Left lung (tissue), 4 donors: ENCODE measurements at regions not wholly inside any gene's neighbourhood (a gene's known extent, or its start where the extent isn't known, plus 50 kb on each side); places are given as distances from the start of the nearest gene placed in this dataset.

Source experiments
- ATAC-seq: fragments of 200-7000 bp; cut with Tn5 transposase; one replicate; pipeline ENCODE4 v1.9.1; 2020; ENCODE audit warnings: moderate library complexity
- DNase-seq, 4 donors: peaks; one replicate each; pipeline ENCODE4 v3.0.0-alpha.2; 2013 to 2020
- H3K27ac ChIP-seq, 2 donors: fragments of 200-600 bp; sonication (generic) in 1 of 2; one replicate each; pipeline versions ENCODE4 v1.5.0 to v1.8.0; 2020 to 2021
- H3K27me3 ChIP-seq, 2 donors: fragments of 200-600 bp; sonication (generic) in 1 of 2; one replicate each; pipeline versions ENCODE4 v1.5.0 to v1.8.0; 2020 to 2021
- H3K36me3 ChIP-seq, 2 donors: fragments of 200-600 bp; sonication (generic) in 1 of 2; one replicate each; pipeline versions ENCODE4 v1.5.0 to v1.8.0; 2020 to 2021
- H3K4me1 ChIP-seq, 2 donors: fragments of 200-600 bp; one replicate each; pipeline ENCODE4 v1.8.0; 2021
- H3K4me3 ChIP-seq, 2 donors: fragments of 200-600 bp; sonication (generic) in 1 of 2; one replicate each; pipeline versions ENCODE4 v1.5.0 to v1.8.0; 2020 to 2021; ENCODE audit warnings: mild to moderate bottlenecking in 1 of 2
- H3K9me3 ChIP-seq, 2 donors: fragments of 200-600 bp; sonication (generic) in 1 of 2; one replicate each; pipeline versions ENCODE4 v1.5.0 to v1.8.0; 2020 to 2021
- intact Hi-C, 2 donors: fragments of 100-400 bp; cut with DNase I; formaldehyde crosslinking; loops; one replicate each; pipeline versions ENCODE4 v1.11.2 to v1.14.2; 2022
- TF ChIP-seq, protein P1 (sequence below), 2 donors: fragments of 200-600 bp; sonication (generic) in 1 of 2; IDR thresholded peaks; one replicate each; pipeline versions ENCODE4 v1.5.0 to v1.8.0; 2021; ENCODE audit warnings: antibody characterized with exemption in 2 of 2
- donor health status: DM: no; HTN: yes; CAD: no.
- donor health status: DM: no; HTN: no; CAD: no.

DNA sequence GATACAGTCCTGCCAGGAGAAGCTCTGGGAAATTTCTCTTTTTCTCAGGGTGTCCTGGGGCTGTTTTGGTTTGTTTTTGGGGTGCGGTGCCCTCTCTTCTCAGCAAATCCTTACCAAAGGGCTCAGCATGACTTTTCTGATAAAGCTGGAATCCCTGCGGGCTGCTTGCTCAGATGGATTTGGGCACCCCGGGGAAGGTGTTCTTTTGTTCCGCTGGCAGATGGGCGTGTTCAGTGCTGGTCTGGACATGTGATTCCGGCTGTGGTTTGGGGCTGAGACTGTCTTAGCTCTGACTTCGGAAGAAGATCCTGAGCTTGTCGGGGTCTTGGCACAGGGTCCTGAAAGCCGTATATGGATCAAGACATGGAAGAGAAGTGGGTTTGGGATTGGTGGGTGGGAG, 134.2 kb upstream of the SPRED2 start:
- ATAC-seq (peak; percentile 54), DNase-seq (no peak)
- Histone ChIP-seq H3K27ac (no peak overlapping the region), H3K4me3 (no peak overlapping the region), H3K27me3 (no peaks in the 10 kb centered on the region), H3K4me1 (no peaks in the 10 kb centered on the region), H3K36me3 (no peaks in the 10 kb centered on the region), H3K9me3 (no peaks in the 10 kb centered on the region)
- intact Hi-C loops = no loop called here
- TF ChIP-seq, protein P1, sequence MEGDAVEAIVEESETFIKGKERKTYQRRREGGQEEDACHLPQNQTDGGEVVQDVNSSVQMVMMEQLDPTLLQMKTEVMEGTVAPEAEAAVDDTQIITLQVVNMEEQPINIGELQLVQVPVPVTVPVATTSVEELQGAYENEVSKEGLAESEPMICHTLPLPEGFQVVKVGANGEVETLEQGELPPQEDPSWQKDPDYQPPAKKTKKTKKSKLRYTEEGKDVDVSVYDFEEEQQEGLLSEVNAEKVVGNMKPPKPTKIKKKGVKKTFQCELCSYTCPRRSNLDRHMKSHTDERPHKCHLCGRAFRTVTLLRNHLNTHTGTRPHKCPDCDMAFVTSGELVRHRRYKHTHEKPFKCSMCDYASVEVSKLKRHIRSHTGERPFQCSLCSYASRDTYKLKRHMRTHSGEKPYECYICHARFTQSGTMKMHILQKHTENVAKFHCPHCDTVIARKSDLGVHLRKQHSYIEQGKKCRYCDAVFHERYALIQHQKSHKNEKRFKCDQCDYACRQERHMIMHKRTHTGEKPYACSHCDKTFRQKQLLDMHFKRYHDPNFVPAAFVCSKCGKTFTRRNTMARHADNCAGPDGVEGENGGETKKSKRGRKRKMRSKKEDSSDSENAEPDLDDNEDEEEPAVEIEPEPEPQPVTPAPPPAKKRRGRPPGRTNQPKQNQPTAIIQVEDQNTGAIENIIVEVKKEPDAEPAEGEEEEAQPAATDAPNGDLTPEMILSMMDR (IDR thresholded peaks at IDR 0.05) = no peak

DNA sequence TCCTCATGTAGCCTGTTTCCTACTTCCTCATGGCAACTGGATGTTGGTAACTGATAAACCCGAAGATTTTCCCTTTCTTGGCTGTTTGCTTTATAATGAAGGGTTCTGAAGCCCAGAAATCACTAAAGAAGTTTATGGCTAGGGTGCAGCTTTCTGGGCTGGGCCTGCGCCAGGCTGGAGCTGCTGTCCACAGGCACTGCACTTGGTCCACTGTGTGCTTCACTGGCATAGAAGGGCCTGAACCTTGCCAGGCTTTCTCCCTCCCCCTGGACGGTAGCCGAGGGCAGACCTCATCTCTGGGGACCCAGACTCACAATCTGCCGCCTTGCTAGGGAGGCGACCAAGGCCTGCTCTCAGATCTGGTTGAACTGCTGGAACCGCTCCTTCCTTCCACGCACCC, 133.3 kb upstream of the SPRED2 start:
- Histone ChIP-seq H3K4me1 (no peaks in the 10 kb centered on the region), H3K4me3 (no peak overlapping the region), H3K27me3 (no peaks in the 10 kb centered on the region), H3K36me3 (no peaks in the 10 kb centered on the region), H3K27ac (no peak overlapping the region), H3K9me3 (no peaks in the 10 kb centered on the region)
- ATAC-seq (no peak), DNase-seq (no peak)
- TF ChIP-seq, protein P1 (IDR thresholded peaks at IDR 0.05) = no peak
- intact Hi-C loops = no loop called here

DNA sequence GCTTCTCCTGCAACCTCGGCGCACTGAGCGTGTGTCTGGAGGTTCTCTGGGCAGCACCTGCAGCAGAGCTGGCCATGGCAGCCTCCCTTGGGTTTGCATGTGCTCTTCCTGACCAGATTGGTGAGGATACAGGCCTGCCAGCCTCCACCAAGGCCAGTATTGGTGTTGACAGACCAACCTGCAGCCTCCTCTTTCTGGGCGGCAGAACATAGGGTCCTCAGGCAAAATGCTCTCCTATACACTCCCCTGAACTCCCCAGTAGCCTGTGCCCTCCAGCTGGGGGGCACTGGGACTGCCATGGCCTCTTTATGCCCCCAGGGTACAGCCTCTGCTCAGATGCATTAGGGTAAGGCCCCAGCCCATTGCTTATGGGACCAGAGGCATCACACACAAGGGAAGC, 131.9 kb upstream of the SPRED2 start:
- TF ChIP-seq, protein P1 (IDR thresholded peaks at IDR 0.05) = no peak
- DNase-seq (no peak), ATAC-seq (no peak)
- Histone ChIP-seq H3K4me1 (no peaks in the 10 kb centered on the region), H3K9me3 (no peaks in the 10 kb centered on the region), H3K27me3 (no peaks in the 10 kb centered on the region), H3K27ac (no peak overlapping the region), H3K36me3 (no peaks in the 10 kb centered on the region), H3K4me3 (no peak overlapping the region)
- intact Hi-C loops = no loop called here

DNA sequence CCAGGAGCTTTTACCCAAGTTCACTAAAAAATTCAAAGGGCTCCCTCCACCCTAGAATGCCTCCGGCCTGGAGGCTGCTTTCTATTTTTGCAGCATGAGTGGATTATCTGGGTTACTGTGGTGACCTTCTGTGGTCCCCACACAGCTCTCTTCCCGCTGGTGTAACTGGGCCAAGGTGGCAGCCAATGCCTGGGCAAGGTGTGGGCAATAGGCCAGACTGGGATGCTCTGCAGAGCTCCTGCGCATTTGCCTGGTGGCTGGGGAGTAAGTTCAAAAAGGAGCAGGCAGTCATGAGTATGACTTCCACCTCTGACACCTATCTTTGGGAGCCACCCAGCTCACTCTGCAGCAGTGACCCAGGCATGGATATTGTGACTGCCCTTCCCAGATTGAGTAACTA, 130.5 kb upstream of the SPRED2 start:
- Histone ChIP-seq H3K36me3 (no peaks in the 10 kb centered on the region), H3K4me3 (no peak overlapping the region), H3K27ac (no peak overlapping the region), H3K9me3 (no peaks in the 10 kb centered on the region), H3K4me1 (no peaks in the 10 kb centered on the region), H3K27me3 (no peaks in the 10 kb centered on the region)
- TF ChIP-seq, protein P1 (IDR thresholded peaks at IDR 0.05) = no peak
- no peak for DNase-seq
- ATAC-seq = no peak
- intact Hi-C loops = no loop called here

DNA sequence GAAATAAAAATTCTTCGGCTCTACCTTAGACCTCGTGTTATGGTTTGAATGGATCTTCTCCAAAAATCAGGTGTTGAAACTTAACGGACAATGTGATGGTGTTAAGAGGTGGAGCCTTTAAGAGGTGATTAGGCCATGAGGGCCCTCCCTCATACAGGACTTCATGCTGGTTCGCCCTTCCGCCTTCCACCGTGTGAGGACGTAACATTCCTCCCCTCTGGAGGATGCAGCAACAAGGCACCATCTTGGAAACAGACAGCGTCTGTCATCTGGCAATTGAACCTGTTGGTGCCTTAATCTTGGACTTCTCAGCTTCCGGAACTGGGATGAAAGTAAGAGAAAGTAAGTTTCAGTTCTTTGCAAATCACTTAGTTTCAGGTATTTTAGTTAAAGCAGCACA, 126.3 kb upstream of the SPRED2 start:
- Histone ChIP-seq H3K9me3 (no peaks in the 10 kb centered on the region), H3K4me3 (no peak overlapping the region), H3K36me3 (no peaks in the 10 kb centered on the region), H3K27ac (no peak overlapping the region), H3K4me1 (no peaks in the 10 kb centered on the region), H3K27me3 (no peaks in the 10 kb centered on the region)
- DNase-seq (no peak), ATAC-seq (no peak)
- TF ChIP-seq, protein P1 (IDR thresholded peaks at IDR 0.05) = no peak
- intact Hi-C loops = no loop called here
